Fibroblast of villous mesenchyme (primary cell): ENCODE measurements at regions not wholly inside any gene's neighbourhood (a gene's known extent, or its start where the extent isn't known, plus 50 kb on each side); places are given as distances from the start of the nearest gene placed in this dataset.

Source experiments
- DNase-seq: peaks from one replicate; pipeline ENCODE4 v3.0.0-alpha.2; 2010; ENCODE audit warnings: low read depth
- H3K4me3 ChIP-seq: 2 replicates; pipeline ENCODE4 v1.5.1; 2011; ENCODE audit warnings: low read depth, mild to moderate bottlenecking, low read length
- CTCF ChIP-seq: IDR thresholded peaks from 2 replicates; pipeline ENCODE4 v1.5.1; 2012; ENCODE audit warnings: low read depth, mild to moderate bottlenecking, low read length; ENCODE audit not compliant: insufficient read depth

DNA sequence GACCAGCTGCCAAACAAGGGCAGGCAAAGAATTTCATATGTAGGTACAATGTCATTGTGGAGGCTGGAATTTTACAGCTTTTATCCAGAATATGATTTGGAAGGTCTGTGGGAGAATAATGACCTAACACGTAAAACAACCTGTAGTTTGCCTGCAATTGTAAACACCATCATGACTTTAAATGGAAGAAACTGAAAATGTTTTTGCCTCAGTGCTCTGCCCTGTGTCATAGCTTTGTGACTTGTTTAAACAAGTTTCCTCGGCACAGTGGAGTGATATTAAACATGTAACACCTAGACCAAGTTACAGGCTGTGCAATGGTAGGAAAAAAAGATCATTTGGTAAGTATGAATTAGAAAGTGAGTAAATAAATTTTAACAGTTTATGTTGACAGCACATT lies 171.6 kb upstream of the MBNL1 start:
- DNase-seq, result no peak
- TF ChIP-seq CTCF, result no peak
- no peak overlapping the region for H3K4me3 ChIP-seq

DNA sequence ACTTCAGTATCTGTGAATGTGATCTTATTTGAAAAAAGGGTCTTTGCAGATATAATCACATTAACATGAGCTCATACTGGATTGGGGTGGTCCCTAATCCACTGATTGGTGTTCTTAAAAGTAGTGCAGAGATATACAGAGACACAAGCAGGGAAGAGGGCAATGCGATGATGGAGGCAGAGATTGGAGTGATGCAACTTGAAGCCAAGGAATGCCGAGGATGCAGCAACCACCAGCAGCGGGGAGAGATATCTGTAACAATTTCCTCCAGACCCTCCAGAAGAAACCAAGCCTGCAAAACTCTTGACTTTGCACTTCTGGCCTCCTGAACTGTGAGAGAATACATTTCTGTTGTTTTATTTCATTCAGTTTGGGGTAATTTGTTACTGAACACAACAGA lies 171.0 kb upstream of the MBNL1 start:
- H3K4me3 ChIP-seq, result no peak overlapping the region
- DNase-seq, result no peak
- no peak for TF ChIP-seq CTCF

GRCh38 chr3:152100491-152101132 lies 168.1 kb upstream of the MBNL1 start:
- DNase-seq, result peak; percentile 25
- no peak for TF ChIP-seq CTCF
- H3K4me3 ChIP-seq, result no peak overlapping the region

DNA sequence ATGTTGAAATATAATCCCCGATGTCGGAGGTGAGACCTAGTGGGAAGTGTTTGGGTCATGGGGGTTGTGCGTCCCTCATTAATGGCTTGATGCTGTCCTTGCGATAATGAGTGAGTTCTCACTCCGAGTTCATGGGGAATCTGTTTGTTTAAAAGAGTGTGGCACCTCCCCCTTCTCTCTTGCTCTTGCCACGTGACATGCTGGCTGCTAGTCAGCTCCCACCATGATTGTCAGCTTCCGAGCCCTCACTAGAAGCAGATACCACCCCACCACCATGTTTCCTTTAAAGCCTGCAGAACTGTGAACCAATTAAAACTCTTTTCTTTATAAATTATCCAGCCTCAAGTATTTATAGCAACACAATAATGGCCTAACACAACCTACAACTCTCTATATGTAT lies 166.3 kb upstream of the MBNL1 start:
- TF ChIP-seq CTCF, result no peak
- DNase-seq, result no peak
- H3K4me3 ChIP-seq, result no peak overlapping the region

DNA sequence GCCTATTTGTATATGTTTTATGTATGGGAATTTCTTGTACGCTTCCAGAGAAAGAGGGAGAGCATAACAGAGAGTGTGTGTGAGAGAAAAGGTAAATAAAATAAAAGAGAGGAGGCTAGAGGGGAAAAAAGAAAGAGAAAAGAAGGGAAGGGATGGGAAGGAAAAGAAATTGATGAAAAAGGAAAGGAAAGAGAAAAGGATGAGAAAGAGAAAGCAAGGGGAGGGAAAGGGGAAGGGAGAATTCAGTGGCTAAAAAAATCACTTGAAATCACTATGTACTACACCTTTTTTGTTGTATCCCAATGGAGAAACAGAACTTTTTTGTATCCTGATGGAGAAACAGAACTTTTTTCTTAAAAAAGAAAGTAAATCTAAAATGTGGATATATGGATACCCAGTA lies 165.5 kb upstream of the MBNL1 start:
- TF ChIP-seq CTCF, result no peak
- H3K4me3 ChIP-seq, result no peak overlapping the region
- no peak for DNase-seq

DNA sequence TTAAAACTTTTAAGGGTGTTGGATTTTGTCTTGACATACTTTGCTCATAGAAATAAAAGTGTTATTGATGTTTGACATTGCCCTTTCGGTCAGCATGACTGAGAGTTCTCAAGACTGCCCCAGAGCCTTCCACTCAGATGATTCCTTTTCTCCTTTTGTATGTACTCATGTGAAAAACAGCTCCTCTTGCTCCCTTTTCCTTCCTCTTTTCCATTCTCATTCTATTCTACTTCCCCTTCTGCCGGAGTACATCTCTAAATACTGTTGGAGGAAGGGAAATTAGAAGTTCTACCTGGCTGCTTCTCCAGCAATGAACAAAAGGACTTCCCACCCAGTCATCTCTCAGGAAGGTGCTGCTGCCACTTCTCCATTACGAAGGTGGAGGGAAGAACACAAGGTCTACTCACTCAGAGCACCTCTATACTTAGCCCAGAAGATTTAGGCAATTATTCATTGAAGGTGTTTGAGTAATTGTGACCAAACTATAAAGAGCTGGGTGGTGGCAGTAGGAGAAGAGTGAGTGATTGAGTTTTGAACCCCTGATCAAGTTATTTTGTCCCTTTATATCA lies 163.8 kb upstream of the MBNL1 start:
- no peak for DNase-seq
- no peak for TF ChIP-seq CTCF
- H3K4me3 ChIP-seq, result no peak overlapping the region

DNA sequence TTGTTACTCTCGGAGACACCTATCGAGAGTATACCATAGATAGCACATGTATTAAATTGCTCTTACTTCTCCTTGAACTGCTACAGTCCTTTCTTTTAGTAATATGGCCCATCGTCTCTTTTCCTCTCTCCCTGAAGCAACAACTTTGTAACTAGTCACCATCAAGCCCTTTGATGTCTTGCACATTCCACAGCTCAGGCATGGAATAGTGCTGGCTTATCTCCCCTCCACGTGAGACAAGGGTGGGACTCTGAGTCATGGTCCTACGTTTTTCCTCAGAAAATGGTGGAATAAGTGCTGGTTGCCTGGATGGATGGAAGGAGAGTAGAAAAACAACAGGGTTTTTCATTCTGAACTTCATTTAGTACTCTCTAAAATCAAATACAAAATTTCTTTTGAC lies 163.3 kb upstream of the MBNL1 start:
- no peak for DNase-seq
- no peak overlapping the region for H3K4me3 ChIP-seq

More for the DNA sequence above, 163.3 kb upstream of the MBNL1 start:
- no peak for TF ChIP-seq CTCF
